Ishikawa (cell line): ENCODE measurements at regions not wholly inside any gene's neighbourhood (a gene's known extent, or its start where the extent isn't known, plus 50 kb on each side); places are given as distances from the start of the nearest gene placed in this dataset.

ENCODE experiments used
- CEBPB ChIP-seq: IDR thresholded peaks from 2 replicates; pipeline ENCODE4 v1.6.1; 2012
- CREB1 ChIP-seq: IDR thresholded peaks from 2 replicates; pipeline ENCODE4 v1.6.1; 2012; ENCODE audit warnings: low read depth
- EGR1 ChIP-seq: IDR thresholded peaks from 2 replicates; pipeline ENCODE4 v1.6.1; 2012
- EP300 ChIP-seq: IDR thresholded peaks from 2 replicates; pipeline ENCODE4 v1.6.1; 2012; ENCODE audit warnings: borderline replicate concordance
- FOXM1 ChIP-seq: IDR thresholded peaks from 2 replicates; pipeline ENCODE4 v1.6.1; 2012; ENCODE audit warnings: low read depth, borderline replicate concordance
- NFIC ChIP-seq: IDR thresholded peaks from 2 replicates; pipeline ENCODE4 v1.6.1; 2012
- RAD21 ChIP-seq: IDR thresholded peaks from 2 replicates; pipeline ENCODE4 v1.6.1; 2012; ENCODE audit warnings: low read depth
- TAF1 ChIP-seq: IDR thresholded peaks from 2 replicates; pipeline ENCODE4 v1.6.1; 2012; ENCODE audit warnings: low read depth, mild to moderate bottlenecking
- TCF12 ChIP-seq: IDR thresholded peaks from 2 replicates; pipeline ENCODE4 v1.6.1; 2012; ENCODE audit warnings: low read depth
- TEAD4 ChIP-seq: IDR thresholded peaks from 2 replicates; pipeline ENCODE4 v1.6.1; 2012
- YY1 ChIP-seq: IDR thresholded peaks from 2 replicates; pipeline ENCODE4 v1.6.1; 2012; ENCODE audit warnings: low read depth
- ZBTB7A ChIP-seq: IDR thresholded peaks from 2 replicates; pipeline ENCODE4 v1.6.1; 2012; ENCODE audit warnings: low read depth
- TF ChIP-seq, protein P1 (sequence below): IDR thresholded peaks from 2 replicates; pipeline ENCODE4 v1.6.1; 2012
- TF ChIP-seq, protein P2 (sequence below): IDR thresholded peaks from 2 replicates; pipeline ENCODE4 v1.6.1; 2012
- TF ChIP-seq, protein P3 (sequence below): IDR thresholded peaks from 2 replicates; pipeline ENCODE4 v1.6.1; 2012; ENCODE audit warnings: low read depth, mild to moderate bottlenecking

DNA sequence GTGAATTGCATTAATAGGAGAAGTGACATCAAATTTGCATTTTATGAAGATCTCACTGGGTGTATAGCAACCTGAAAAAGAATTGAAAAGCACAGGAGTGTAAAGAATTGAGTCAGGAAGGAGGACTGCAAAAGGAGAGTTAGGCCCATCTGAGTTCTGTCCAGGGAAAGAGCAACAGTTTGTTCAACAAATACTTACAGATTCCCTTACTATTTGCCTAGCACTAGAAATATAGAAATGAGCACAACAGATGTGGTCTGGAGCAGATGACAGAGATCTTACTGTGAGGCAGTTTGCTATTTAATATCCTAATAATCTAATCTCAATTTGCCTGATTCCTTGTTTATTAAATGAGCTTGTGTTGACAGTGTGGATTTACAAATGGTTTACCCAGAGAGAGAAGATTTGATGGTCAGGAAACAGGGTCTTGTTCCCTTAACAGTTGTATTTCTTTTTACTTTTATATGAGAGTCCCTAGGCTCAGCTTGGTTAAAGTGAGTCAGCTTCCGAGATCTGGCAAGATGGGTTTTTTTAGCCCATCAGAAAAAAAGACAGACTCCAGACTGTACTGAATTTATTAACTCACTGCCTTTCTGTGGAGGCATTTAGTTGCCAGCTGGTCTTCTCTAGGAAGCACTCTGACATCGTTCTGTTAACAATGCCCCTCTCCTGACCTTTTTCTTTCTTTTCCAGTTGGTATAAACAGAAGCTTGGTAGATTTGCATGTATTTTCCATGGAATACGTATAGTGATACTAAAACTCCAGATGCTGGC lies 229.7 kb downstream of the TTC6 start:
- TF ChIP-seq, protein P1, sequence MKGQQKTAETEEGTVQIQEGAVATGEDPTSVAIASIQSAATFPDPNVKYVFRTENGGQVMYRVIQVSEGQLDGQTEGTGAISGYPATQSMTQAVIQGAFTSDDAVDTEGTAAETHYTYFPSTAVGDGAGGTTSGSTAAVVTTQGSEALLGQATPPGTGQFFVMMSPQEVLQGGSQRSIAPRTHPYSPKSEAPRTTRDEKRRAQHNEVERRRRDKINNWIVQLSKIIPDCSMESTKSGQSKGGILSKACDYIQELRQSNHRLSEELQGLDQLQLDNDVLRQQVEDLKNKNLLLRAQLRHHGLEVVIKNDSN, result no peak
- TF ChIP-seq, protein P2, sequence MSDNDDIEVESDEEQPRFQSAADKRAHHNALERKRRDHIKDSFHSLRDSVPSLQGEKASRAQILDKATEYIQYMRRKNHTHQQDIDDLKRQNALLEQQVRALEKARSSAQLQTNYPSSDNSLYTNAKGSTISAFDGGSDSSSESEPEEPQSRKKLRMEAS, result no peak
- TF ChIP-seq, protein P3, sequence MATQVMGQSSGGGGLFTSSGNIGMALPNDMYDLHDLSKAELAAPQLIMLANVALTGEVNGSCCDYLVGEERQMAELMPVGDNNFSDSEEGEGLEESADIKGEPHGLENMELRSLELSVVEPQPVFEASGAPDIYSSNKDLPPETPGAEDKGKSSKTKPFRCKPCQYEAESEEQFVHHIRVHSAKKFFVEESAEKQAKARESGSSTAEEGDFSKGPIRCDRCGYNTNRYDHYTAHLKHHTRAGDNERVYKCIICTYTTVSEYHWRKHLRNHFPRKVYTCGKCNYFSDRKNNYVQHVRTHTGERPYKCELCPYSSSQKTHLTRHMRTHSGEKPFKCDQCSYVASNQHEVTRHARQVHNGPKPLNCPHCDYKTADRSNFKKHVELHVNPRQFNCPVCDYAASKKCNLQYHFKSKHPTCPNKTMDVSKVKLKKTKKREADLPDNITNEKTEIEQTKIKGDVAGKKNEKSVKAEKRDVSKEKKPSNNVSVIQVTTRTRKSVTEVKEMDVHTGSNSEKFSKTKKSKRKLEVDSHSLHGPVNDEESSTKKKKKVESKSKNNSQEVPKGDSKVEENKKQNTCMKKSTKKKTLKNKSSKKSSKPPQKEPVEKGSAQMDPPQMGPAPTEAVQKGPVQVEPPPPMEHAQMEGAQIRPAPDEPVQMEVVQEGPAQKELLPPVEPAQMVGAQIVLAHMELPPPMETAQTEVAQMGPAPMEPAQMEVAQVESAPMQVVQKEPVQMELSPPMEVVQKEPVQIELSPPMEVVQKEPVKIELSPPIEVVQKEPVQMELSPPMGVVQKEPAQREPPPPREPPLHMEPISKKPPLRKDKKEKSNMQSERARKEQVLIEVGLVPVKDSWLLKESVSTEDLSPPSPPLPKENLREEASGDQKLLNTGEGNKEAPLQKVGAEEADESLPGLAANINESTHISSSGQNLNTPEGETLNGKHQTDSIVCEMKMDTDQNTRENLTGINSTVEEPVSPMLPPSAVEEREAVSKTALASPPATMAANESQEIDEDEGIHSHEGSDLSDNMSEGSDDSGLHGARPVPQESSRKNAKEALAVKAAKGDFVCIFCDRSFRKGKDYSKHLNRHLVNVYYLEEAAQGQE, result no peak
- no peak for TF ChIP-seq NFIC
- TF ChIP-seq RAD21, result no peak
- no peak for TF ChIP-seq CEBPB
- no peak for TF ChIP-seq TAF1
- no peak for TF ChIP-seq EP300
- no peak for TF ChIP-seq TEAD4
- TF ChIP-seq TCF12, result no peak

DNA sequence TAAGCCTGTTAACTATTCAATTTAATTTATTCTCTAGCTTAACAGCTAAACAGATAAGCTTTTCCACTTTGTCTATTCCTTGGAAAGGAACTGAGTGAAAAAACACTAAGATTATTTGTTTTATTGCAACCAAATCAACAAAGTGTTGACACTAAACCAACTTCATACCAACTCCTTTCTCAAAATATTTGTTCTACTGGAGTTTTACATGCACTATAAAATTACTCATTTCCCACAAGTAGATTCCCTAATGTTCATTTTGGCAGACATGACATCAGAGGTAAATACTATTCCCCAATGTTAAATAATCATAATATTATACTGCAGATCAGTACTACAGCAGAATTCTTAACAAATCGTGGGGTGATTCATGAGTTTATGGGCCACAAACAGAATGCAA lies 231.4 kb downstream of the TTC6 start:
- no peak for TF ChIP-seq NFIC
- TF ChIP-seq RAD21, result no peak
- TF ChIP-seq, protein P2, result no peak
- TF ChIP-seq TEAD4, result no peak
- TF ChIP-seq EGR1, result no peak
- TF ChIP-seq ZBTB7A, result no peak
- TF ChIP-seq YY1, result no peak
- no peak for TF ChIP-seq TCF12

DNA sequence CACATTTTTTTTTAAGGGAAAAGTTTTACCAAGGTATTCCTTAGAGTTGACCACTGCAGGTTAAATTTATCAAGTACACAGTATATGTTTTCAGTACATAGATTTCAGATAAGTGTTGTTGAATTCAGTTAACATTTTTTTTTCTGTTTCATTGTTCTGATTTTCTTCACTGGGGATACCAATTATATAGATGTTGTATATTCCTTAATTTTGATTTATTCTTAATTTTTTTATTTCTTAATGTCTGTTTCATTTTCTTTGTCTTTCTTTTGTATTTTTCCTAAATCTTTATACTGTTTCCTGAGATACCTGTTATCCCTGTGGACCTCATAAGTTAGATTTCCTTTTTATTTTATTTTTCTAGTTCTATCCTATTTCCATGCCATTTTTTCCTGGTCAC lies 234.8 kb downstream of the TTC6 start:
- TF ChIP-seq, protein P3, result no peak
- no peak for TF ChIP-seq ZBTB7A
- no peak for TF ChIP-seq TCF12
- no peak for TF ChIP-seq CEBPB
- TF ChIP-seq, protein P2, result no peak
- TF ChIP-seq RAD21, result no peak
- TF ChIP-seq TAF1, result no peak
- no peak for TF ChIP-seq YY1
- TF ChIP-seq TEAD4, result no peak
- TF ChIP-seq EGR1, result no peak
- TF ChIP-seq NFIC, result no peak
- TF ChIP-seq CREB1, result no peak
- TF ChIP-seq FOXM1, result no peak
- no peak for TF ChIP-seq EP300

DNA sequence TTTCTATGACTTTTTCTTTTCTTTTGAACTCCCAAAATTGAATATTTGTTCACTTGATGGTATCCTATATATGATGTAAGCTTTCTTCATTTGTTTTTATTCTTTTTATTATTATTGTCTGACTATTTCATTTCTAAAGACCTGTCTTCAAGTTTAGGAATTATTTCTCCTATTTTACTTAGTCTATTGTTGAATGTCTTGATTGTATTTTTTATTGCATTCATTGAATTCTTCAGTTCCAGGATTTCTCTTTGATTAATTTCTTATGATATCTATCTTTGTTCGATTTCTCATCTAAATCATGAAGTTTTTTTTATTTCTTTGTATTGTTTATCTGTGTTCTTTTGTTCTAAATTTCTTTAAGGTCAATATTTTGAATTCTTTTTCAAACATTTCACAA lies 238.8 kb downstream of the TTC6 start:
- TF ChIP-seq EGR1, result no peak
- TF ChIP-seq, protein P3, result no peak

DNA sequence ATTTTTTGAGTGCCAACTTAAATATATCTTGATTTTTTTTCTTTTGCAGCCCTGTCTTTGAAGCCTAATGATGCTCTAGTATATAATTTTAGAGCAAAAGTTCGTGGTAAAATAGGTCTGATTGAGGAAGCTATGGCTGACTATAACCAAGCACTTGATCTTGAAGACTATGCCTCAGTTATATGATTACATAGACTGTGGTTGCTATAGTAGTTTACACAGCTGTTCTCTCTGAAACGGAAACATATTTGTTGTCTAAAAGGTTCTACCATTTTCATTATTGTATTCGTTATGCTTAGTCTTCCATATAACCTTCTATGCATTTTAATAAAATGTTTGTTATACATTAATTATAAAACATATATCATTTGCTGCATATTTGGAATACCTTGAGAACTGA lies 246.7 kb downstream of the TTC6 start:
- TF ChIP-seq, protein P2, result no peak
- TF ChIP-seq TAF1, result no peak
- no peak for TF ChIP-seq CEBPB
- TF ChIP-seq YY1, result no peak
- no peak for TF ChIP-seq EGR1
- no peak for TF ChIP-seq FOXM1
- TF ChIP-seq EP300, result no peak
- no peak for TF ChIP-seq TCF12
- TF ChIP-seq, protein P3, result no peak
- no peak for TF ChIP-seq RAD21
- no peak for TF ChIP-seq CREB1
- TF ChIP-seq, protein P1, result no peak
- TF ChIP-seq NFIC, result no peak
- no peak for TF ChIP-seq ZBTB7A
- no peak for TF ChIP-seq TEAD4
